ENCODE measurements at regions not wholly inside any gene's neighbourhood (a gene's known extent, or its start where the extent isn't known, plus 50 kb on each side); places are given as distances from the start of the nearest gene placed in this dataset.
"Not testable (repeated sequence)": the region's sequence is repeated elsewhere in the genome, so short reads cannot be mapped to it uniquely, and the experiment has no call there.

DNA sequence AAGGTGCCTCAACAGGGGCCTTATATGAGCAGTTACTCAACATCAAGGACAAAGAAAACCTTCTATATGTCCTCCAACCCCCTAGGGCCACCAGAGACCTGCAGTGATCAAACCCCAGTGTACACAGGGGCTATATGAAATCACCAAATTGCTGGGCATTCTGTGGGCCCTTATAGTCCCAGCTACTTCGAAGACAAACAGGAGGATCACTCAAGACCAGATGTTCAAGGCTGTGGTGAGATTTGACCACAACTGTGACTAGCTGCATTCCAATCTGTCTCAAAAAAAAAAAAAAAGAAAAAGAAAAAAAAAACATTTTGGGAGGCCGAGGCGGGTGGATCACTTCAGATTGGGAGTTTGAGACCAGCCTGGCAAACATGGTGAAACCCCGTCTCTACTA is 51.0 kb upstream of the PRB2 start:
- no peak for DNase-seq

DNA sequence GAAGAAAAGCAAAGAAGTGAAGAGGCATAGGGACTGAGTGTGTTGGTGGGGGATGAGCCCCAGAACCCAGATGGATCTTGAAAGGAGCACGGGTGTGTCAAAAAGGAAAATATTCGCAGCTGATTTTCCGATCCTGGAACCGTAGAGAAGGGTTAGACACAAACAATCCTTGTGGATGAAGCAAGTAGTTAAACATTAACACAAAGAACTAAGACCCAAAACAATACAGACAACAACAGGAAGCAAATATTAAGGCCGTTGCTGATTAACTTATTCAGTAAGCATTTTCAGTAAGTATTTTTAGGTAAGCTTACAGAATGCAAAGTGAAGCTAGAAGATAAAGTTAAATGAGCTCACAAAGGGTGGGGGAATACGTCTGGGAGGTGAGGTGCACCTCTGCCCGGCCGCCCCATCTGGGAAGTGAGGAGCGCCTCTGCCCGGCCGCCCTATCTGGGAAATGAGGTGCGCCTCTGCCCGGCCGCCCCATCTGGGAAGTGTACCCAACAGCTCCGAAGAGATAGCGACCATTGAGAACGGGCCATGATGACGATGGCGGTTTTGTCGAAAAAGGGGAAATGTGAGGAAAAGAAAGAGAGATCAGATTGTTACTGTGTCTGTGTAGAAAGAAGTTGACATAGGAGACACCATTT is 62.8 kb upstream of the PRB2 start:
- DNase-seq: no peak

DNA sequence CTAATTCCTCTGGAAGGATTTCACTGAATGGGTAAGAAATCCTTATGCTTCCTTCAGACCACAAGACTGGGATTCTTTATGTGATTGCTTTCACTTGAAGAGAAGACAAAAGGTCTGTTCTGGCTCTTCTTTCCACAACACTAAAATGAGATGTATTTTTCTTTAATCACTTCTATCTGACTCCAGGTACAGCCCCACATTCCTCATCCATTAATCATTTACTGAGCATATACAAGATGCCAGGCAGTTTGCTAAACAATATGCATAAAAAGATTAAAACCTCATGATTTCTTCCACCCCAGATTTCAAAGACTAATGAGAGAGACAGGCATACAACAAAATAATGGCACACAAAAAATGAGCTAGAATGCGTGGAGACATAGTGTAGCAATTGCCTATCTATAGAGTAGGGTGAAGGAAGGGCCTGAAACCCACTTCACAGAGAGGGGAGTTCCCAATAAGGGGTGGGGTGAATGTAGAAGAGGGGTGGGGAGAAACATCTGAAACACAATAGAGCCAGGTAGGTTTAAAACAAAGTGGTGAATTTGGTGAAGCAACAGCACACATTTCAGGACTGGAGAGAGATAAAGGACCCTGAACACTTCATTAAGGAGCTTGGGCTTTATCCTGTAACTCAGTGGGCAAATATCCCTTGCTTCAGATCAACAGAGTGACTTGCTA is 65.1 kb upstream of the PRB2 start:
- DNase-seq: no peak

DNA sequence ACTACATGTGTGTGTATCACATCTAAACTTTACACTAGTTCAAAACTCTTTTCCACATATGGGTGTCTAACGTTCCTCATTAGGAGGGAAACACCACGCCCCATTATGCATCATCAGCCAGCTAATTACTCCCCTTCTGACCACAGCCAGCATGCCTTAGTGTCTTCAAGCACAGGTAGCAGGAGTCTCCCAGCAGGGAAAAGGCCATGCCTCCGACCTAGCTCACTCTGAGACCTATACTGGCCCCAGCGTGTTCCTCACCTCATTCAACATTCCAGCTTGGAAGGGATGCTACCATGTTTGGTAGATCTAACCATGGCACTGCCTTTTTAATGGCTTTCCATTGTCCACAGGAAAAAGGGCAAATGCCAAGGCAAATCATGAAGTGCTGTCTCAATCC is 66.1 kb upstream of the PRB2 start:
- no peak for DNase-seq

DNA sequence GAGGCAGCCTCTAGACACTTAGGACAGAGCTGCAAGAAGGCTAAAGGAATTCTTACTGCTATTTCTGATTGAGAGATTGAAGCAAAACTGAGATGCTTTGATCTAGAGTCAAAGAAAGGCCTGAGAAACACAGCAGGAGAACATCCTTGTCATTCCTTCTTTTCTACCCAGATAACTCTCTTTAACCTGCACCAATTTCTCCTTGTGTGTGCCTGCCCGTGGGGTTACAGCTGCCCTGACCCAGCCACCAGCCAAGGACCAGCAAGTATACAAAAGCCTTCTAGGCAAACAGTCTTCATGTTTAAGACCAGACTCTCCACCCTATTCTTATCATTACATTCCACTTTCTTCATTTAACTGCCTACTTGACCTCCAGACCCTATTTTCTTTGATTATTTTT is 81.7 kb upstream of the PRB2 start:
- DNase-seq: no peak

DNA sequence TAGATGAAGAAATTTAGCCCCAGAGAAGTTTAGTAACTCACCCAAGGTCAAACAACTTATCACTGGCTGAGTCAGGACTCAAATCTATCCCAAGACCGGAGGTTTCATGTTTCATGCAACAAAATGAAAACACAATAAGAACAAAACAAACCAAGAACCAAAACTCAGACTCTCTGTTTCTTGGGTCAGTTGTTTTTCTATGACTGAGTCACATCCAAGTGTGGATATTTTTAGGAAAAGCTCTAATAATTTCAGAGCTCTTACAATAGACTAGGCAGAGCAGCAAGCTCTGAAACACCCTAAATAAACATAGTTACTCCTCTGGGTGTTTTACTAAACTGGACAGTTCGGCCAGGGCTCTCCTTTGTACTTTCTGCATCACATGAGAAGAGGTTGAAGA is 87.6 kb upstream of the PRB2 start:
- no peak for DNase-seq

DNA sequence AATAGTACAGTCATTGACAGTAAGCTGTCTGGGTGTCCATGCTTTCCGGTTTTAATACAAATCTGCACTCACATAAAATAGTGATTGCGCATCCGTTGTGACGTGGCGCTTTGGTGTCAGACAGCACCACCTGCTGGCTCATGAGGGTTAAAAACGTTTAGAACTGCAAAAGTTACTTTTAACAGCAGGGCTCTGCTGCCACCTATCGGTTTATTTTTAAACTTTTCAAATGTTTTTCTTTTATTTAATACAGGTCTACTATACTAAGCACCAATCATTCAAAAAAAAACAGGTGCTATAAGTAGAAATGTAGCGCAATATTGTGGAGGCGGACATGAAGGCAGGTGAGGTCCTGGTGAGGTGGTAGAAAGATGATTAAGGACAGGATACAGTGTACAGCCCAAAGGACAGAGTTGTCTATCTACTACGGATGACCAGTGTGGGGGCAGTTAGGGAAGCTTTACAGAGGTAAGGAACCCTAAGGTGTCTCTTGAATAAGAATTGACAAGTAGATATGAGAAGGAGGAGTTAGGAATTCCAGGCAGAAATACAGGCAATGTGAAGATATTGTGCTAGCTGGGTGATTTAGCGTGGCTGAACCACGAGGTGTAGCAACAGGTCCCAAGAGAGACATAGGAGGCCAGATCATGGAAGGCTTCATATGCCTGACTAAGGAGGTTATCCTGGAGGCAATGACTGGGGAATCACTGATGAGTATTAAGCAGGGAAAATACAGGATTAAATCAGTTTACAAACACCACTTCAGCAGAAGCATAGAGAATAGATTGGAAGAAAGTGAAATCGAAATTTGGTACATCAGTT is 91.5 kb upstream of the PRB2 start:
- DNase-seq: peak; percentile 61

DNA sequence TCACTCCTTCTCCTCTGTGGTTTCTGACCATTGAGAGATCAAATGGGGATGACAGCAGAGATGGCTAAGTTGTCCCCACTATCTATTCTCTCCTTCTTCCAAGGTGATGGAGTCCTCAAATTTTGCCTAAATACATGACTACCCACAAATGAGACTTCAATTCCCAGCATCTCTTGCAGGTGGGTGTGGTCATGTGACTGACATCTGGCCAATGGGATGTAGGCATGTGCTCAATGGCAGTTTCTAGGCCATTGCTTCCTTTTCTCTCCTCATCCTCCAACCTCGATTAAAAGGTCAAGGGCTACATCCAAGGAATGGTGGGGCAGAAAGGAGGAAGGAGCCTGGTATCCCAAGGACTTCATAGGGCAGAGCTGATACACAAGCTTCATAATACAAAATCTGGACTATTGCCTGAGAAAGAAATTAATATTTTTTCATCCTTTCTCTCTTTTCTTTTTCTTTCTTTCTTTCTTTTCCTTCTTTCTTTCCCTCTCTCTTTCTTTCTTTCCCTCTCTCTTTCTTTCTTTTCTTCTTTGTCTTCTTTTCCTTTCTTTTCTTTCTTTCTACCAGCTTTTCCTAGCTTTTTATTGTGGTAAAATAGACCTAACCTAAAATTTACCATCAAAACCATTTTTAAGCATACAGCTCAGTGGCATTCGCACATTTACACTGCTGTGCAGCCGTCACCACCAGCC is 100.9 kb upstream of the PRB2 start:
- DNase-seq: no peak

DNA sequence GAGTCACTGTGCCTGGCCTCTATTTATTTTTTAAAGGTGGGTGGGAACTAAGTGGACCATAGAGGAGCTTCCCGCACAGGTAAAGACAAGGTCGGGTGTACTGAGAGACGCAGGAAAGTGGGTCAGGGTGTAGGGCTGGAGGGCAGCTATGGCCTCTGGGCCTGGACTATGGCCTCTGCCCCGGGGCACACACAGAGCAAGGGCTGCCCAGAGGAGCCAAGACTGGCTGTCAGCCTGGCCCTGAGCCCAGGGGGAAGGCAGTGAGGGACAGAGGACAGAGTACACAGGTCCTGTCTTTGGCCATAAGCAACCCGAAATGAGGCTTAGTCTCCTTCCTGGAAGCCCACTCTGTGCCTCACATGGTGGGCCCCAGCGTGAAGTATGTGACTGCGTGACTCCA is 102.1 kb upstream of the PRB2 start:
- DNase-seq: no peak

DNA sequence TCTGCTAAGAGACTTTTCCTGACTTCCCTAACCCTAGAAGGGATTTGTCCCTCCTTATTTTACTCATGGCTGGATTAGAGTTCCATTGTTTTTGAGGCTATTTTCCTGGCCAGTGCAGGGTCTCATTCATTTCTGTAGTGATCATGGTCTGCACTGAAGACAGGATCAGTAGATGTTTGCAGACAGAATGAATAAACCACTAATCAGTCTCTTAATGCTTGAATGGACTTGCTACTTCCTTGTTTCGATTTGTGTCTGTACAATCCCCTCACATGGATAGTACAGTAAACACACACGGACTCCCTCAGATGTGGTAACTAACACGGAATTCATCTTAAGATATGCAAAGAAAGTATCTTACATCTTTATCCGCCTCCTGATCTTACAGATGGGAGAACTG is 102.6 kb upstream of the PRB2 start:
- no peak for DNase-seq

DNA sequence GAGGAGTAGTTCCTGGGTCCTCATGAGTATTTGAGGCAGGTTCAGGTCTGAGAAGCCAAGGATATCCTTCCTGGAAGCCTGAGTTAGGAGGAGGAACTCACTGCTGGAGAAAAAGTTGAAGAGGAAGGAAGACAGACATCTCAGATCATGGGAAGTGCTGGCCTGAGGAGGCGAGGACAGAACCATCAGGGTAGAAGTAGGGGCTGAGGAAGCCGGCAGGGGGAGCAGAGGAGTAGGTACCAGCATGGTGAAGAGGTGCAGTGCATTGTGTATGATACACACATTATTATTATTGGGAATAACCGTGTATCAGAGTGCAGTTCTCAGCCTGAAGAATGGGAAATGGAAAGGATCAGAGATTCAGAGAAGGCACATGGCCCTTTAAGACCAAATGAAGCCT is 103.2 kb upstream of the PRB2 start:
- not testable (repeated sequence) for DNase-seq

DNA sequence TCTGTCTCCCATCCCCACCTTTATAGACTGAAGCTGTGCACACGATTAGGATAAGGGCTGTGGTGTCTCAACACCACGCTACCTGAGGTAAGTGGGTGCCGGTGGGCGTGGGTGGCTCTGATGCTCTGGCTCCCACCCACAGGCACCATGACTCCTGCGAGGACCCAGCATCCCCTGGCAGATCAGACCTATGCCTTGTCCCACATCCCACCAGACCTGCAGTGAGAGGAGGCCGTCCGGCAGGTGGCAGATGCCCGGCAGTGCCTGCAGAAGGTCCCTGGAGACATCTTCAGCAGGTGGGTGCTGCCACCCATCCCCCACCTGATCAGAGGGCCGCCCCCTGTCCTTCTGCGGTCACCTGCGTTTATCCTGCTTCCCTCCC is 104.4 kb upstream of the PRB2 start:
- DNase-seq: no peak

DNA sequence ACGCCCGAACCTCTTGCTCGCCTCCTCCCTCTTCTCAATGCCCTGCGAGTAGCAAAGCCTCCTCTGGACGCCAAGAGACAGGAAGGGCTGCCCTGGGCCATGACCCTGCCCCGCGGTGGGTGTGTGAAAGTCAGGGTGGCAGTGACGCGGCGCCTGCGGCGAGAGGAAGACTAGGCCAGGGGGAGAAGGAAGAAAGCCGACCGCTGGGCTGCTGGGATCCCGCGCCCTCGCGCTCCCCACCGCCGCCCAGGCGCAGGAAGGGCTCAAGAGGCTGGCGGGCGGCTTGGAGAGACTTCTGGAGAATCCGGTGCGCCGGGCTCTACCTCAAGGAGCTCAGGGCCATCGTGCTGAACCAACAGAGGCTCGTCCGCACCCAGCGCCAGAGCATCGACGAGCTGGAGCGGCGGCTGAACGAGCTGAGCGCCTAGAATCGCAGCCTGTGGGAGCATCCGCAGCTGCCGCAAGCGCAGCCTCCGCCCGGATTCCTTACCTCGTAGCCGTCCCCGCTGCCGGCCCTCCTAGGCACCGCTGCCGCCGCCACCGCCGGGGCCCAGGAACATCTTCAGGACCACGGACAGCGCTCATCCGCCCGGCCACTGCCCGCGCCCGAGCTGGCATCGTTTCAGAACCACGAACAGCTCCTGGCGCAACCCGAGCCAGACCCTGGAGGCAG is 105.0 kb upstream of the PRB2 start:
- peak; percentile 73 for DNase-seq

DNA sequence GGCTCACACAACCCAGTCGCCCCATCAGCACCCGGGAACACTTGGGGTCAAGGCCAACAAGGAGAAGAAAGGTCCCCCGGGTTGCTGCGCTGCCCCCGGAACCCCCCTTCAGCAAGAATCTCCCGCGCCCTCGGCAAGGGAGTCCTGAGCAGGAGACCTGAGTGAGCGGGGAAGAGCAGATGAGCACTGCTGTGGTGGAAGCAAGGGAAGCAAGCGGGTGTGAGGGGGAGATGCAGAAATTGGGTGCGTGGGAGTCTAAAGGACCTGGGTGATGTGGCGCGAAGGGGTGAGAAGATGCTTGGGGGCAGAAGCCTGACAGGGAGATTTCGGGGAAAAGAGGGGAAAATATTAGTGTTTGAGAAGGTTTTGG is 105.5 kb upstream of the PRB2 start:
- no peak for DNase-seq

DNA sequence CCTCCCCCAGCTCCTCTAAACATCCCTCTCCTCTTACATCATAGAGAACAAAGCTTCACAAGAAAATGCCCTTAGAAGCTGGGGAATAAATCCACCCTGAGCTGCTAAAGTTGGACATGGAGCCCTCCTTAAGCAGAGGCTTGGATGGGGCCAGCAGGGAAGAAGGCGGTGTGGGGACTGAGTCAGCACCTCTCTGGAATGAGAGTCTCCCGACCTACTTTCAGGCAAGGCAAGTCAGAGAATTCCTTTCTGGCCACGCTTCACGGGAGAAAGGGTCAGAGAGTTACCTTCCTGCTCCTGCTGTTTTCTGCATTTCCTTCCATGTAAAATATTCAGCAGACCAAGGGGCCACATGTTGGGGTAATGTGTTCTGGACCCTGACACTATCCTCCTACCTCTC is 113.3 kb upstream of the PRB2 start:
- DNase-seq: no peak

DNA sequence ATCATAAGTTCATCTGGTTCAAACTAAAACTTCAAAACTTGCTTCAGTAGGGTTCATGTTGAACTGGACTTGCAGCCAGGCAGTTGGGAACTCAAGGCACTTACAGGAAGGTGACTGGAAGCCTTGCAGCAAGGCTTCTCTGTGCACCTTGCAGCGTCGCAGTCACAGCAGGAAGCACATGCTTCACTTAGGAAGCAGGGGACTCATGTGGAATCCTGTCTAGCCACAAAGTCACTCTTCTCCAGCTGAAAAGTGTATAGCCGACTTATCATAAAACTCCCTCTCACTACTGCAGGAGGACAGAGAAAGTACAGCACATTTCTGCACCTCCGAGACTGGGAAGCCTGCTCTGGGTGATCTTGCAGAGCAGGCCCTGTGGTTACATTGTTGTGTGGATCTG is 114.0 kb upstream of the PRB2 start:
- no peak for DNase-seq

DNA sequence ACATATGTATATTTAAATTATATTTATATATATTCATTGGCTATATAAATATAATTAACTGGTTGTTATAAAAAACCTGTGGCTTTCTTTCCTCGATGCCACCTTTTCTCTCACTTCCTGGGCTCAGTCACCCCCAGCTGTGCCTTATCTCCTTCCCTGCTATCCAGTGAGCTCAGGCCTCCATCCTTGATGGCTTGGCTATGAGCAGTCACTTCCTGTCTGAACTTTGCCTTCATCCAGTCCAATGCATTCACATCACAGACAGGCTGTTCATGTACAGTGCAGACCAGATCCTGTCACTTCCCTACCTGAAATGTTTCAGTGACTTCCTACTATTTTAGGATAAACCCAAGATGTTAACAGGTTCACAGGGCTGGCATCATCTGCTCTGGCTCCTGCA is 115.3 kb upstream of the PRB2 start:
- no peak for DNase-seq

DNA sequence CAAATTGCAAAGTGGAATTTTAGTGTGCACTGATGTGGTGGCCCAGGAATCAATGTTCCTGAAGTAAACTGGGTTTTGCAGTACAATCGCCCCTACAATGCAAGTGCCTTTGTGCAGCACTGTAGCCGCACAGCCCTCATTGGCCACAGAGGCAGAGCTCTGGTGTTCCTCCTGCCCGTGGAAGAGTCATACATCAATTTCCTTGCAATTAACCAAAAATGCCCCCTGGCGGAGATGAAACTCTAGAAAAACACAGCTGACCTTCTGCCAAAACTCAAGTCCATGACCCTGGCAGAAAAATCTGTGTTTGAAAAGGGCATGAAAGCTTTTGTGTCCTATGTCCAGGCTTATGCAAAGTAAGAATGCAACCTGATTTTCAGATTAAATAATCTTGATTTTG is 117.9 kb upstream of the PRB2 start:
- DNase-seq: no peak

DNA sequence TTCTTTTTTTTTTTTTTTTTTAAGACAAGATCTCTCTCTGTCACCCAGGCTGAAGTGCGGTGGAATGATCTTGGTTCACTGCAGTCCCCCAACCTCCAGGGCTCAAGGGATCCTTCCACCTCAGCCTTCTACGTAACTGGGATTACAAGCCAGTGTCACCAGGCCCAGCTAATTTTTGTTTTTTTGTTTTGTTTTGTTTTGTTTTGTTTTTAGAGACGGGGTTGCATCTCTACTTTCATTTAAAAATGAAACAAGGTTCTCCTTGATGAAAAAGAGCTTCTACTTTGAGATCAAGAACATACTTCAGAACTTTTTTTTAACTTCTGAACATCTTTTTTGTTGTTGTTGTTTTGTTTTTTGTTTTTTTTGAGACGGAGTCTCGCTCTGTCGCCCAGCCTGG is 121.7 kb upstream of the PRB2 start:
- DNase-seq: no peak

DNA sequence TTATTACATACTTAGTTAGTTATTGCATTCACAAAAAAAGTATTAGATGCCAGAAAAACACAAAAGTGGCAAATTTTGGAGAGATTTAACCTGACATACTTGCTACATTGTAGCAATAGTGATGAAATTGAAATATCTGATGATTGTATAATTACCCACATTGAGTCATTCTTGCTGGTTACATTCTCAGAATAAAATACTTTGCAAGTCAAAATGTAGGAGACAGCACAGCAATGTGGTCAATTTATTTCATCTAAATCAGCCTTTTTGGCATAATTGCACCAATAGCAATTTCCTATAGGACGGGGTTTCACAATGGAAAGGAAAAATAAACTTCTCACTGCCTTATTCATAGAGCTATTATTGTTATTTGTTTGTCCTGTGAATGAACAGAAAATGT is 125.0 kb upstream of the ETV6 start:
- DNase-seq: no peak

DNA sequence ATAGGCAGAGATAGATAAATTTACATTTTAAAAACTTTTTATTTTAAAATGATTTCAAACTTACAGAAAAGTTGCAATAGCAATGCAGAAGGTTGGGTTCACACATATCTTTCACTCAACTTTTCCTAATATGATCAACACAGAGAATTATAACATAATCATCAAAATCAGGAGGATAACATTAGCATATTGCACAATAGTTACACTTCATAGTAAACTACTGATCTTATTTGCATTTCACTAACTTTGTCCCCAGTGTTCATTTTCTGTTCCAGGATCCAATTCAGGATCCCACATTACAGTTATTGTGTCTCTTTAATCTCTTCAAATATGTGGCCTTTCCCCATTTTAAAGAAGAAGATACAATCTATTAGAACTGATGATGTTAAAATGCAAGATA is 115.4 kb upstream of the ETV6 start:
- no peak for DNase-seq

DNA sequence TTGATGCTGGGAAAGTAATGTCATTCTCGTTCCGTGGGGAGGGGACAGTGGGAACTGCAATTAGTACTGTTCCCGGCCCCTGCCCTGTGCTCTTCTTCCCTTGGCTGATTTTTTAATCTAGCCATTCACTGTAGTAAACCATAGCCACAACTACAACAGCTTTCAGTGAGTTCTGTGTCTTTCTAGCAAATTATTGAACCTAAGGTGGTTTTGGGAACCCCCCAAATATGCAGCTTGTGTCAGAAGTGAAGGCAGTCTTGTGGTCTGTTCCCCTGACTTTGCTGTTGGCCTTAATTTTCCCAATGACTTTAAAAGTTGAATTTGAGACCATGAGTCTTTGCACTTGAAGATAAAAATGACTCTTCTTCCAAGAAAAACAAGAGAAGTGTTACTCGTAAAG is 114.3 kb upstream of the ETV6 start:
- DNase-seq: no peak

DNA sequence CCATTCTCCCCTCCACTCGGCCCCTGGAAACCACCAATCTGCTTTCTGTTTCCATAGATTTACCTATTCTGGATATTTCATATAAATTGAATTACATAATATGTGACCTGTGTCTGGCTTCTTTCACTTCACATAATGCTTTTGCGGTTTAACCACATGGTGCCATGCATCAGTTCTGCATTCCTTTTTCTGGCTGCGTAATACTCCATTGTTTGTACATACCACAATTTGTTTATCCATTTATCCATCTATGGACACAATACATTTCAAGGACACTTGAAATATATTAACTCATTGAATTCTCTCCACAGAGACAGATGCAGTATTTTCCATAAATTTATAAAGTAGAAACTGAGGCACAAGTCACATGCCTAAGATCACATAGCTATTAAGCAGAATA is 110.3 kb upstream of the ETV6 start:
- DNase-seq: no peak

Data from effector CD8-positive, alpha-beta T cell (primary cell).